Activated T-helper 17 cell treated with anti-CD3 and anti-CD28 coated beads, Interleukin-2, amount 50 U/mL, for 72 hours (primary cell): ENCODE measurements at regions not wholly inside any gene's neighbourhood (a gene's known extent, or its start where the extent isn't known, plus 50 kb on each side); places are given as distances from the start of the nearest gene placed in this dataset.

Experiments
- ATAC-seq: fragments of 150-1000 bp; cut with Tn5 transposase; replicated peaks from 2 replicates; pipeline ENCODE4 v1.10.0; 2021; ENCODE audit warnings: mild to moderate bottlenecking, moderate library complexity
- H3K27ac Mint-ChIP-seq: one replicate; pipeline ENCODE4 v1.8.0; 2022; ENCODE audit warnings: mixed read lengths
- H3K27me3 Mint-ChIP-seq: one replicate; pipeline ENCODE4 v1.8.0; 2022; ENCODE audit warnings: mixed read lengths
- H3K36me3 Mint-ChIP-seq: one replicate; pipeline ENCODE4 v1.8.0; 2022; ENCODE audit warnings: low read depth, mild to moderate bottlenecking, mixed read lengths
- H3K4me1 Mint-ChIP-seq: one replicate; pipeline ENCODE4 v1.8.0; 2022; ENCODE audit warnings: mixed read lengths
- H3K4me3 Mint-ChIP-seq: one replicate; pipeline ENCODE4 v1.8.0; 2022; ENCODE audit warnings: mild to moderate bottlenecking, mixed read lengths
- H3K9me3 Mint-ChIP-seq: one replicate; pipeline ENCODE4 v1.8.0; 2022; ENCODE audit warnings: mixed read lengths

DNA sequence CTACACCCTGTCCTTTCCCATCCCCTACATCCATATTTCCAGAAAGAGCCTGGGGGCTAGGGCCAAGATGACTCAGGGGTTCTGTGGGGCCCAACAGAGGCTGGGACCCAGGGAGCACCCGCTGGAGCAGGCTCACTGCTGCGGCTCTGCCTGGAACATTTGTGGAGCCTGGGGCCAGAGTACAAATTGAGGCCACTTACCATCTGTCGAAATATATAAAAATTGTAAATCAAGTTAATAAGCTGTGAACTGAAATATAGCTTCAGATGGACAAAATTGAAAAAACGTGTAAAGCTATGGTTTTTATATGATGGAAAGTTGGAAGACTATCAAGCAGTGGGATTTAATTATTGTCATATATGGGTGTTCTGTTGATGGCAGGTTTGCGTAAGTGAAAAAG, 82.9 kb upstream of the ATXN1 start:
- no peaks in the 10 kb centered on the region for H3K9me3 Mint-ChIP-seq
- ATAC-seq, result no peak
- H3K27me3 Mint-ChIP-seq, result peaks cover 8% of the 10 kb centered on the region
- peaks cover 1% of the 10 kb centered on the region for H3K4me1 Mint-ChIP-seq
- no peak overlapping the region for H3K27ac Mint-ChIP-seq
- H3K36me3 Mint-ChIP-seq, result no peaks in the 10 kb centered on the region
- H3K4me3 Mint-ChIP-seq, result no peak overlapping the region

DNA sequence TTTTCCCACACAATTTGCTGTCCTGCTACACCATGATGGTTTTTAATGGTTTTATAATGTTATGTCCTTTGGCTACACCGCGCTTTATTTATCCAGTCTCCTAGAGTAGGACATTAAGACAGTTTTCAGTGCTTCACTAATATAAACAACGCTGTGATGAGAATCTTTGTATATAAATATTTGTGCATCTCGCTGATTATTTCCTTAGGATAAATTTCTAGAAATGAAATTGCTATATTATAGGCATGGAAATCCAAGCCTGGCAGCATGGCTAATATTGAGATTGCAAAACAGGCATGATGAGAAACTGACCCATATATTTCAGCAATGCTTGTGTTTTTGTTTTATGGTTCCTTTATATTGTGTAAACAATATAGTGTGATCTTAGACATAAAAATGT, 81.4 kb upstream of the ATXN1 start:
- Mint-ChIP-seq H3K4me3 (no peak overlapping the region), H3K27ac (no peak overlapping the region), H3K9me3 (no peaks in the 10 kb centered on the region), H3K36me3 (no peaks in the 10 kb centered on the region), H3K4me1 (no peaks in the 10 kb centered on the region), H3K27me3 (no peaks in the 10 kb centered on the region)
- no peak for ATAC-seq

DNA sequence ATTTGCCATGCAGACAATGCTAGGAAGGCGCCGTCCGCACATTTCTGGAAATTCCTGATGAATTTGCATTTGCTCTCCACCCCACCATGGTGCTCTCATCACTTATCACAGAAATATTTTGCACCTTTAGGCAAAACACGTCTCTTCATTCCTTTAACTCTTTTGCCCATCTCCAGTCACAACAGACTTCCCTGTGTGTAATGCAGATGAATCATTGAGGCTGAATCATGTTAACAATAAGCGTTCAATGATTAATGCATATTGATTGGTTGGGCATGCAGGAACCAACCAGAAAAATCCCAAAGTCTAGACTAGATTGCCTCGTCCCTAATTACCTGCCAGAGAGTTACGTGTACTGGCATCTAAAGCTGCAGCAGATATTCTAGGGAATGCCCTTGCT, 80.0 kb upstream of the ATXN1 start:
- no peak overlapping the region for H3K4me3 Mint-ChIP-seq
- no peak overlapping the region for H3K27ac Mint-ChIP-seq
- no peaks in the 10 kb centered on the region for H3K27me3 Mint-ChIP-seq
- peaks cover 9% of the 10 kb centered on the region for H3K4me1 Mint-ChIP-seq
- H3K36me3 Mint-ChIP-seq, result no peaks in the 10 kb centered on the region
- no peak for ATAC-seq
- no peaks in the 10 kb centered on the region for H3K9me3 Mint-ChIP-seq

DNA sequence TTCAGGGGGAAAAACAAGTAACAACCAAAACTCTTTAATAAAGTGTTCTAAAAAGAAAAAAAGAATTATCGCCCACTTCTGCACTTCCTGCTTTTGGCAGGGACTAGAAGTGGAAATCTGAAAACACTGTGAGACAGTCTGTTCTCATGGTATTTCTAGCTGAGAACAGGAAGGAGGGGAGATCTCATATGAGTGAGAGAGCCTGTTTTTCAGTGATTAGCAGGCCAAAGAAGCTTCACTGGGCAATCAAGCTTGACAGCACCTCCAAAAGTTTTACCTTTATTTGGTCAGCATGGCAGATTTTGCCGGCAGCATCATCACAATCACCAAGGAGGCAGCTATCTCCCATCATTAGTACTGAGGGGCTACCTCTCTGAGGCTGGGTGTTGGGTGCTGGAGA, 79.5 kb upstream of the ATXN1 start:
- no peaks in the 10 kb centered on the region for H3K27me3 Mint-ChIP-seq
- no peak overlapping the region for H3K27ac Mint-ChIP-seq
- no peak overlapping the region for H3K4me3 Mint-ChIP-seq
- no peak for ATAC-seq
- no peaks in the 10 kb centered on the region for H3K9me3 Mint-ChIP-seq
- H3K36me3 Mint-ChIP-seq, result no peaks in the 10 kb centered on the region
- peaks cover 9% of the 10 kb centered on the region for H3K4me1 Mint-ChIP-seq

DNA sequence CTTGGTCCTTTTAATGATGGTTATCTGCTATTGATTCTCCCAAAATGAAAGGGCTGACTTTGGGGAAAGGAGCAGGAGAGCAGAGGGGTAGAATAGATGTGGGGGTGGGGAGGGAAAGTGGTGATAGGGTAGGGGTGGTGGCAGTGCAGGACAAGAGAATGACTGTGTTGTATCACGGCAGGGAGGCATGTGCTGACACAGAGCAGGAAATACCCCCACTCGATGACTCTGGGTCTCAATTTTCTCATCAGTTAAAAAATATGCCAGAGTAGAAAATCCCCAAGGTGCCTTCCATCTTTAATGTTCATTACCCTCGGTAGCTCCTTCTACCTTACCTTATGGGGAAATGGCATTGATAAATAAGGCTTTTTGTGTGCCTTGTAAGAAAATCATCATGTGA, 79.0 kb upstream of the ATXN1 start:
- H3K27ac Mint-ChIP-seq, result no peak overlapping the region
- no peaks in the 10 kb centered on the region for H3K27me3 Mint-ChIP-seq
- no peaks in the 10 kb centered on the region for H3K9me3 Mint-ChIP-seq
- peaks cover 9% of the 10 kb centered on the region for H3K4me1 Mint-ChIP-seq
- no peaks in the 10 kb centered on the region for H3K36me3 Mint-ChIP-seq
- peak; percentile 25 for ATAC-seq
- H3K4me3 Mint-ChIP-seq, result no peak overlapping the region

DNA sequence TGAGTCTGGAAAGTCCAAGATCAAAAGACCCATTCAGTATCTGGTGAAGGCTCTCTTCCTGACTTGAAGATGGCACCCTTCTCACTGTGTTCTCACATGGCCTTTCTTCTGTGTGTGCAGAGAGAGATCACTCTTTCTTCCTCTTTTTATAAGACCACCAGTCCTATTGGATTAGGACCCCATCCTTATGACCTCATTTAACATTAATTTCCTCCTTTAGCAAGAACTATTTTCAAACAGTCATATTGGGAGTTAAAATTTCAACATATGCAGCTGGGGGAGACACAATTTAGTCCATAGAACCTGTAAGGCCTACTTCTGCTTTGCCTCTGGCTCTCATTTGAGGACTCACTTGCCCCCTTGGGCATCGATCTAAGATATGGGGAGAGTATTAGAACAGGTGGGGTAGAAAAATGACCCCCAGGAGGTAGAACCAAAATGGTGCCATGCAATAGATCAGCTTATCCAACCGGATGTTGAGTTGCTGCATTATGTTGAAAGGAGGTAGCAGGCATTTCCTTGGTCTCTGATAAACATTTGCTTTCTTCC, 78.4 kb upstream of the ATXN1 start:
- ATAC-seq, result no peak
- Mint-ChIP-seq H3K4me1 (peaks cover 9% of the 10 kb centered on the region), H3K9me3 (no peaks in the 10 kb centered on the region), H3K36me3 (no peaks in the 10 kb centered on the region), H3K27me3 (no peaks in the 10 kb centered on the region), H3K27ac (no peak overlapping the region), H3K4me3 (no peak overlapping the region)

DNA sequence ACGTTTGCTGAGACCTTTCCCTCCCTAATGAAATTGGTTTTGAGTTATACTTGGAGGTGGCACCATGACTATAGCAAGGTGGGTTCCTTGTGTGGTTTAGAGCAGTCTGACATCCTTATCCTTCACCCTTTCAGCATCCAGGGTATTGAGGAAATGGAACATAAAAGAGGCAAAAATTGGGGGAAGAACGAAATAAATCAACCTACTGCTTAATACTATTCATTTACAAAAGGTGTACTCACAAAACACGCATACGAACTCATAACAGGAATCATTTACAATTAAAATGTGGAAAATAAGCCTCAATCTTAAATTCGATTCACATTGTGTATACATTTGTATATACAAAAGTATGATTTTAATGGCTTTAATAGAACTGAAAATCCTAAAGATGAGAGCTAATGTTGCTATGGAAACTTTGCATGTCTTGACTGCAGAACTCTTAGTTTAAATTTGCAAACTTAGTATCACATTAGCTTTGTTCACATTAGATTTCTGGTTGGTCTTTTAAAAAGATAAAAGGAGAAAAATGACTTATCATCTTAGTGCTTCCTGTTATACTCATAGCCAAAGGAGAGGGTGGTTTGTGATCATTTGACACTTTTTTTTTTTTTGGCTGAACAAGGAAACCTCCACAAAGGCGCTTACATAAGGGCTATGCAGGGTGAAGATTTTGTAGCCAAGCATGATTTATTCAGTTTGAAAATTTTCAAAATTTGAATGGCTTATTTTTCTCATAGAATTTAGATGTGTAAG, 76.1 kb upstream of the ATXN1 start:
- H3K36me3 Mint-ChIP-seq, result no peaks in the 10 kb centered on the region
- ATAC-seq, result peak; percentile 75
- H3K9me3 Mint-ChIP-seq, result no peaks in the 10 kb centered on the region
- H3K27me3 Mint-ChIP-seq, result peaks cover 6% of the 10 kb centered on the region
- peaks cover 9% of the 10 kb centered on the region for H3K4me1 Mint-ChIP-seq
- peak overlapping the region; percentile 63 for H3K4me3 Mint-ChIP-seq
- no peak overlapping the region for H3K27ac Mint-ChIP-seq

DNA sequence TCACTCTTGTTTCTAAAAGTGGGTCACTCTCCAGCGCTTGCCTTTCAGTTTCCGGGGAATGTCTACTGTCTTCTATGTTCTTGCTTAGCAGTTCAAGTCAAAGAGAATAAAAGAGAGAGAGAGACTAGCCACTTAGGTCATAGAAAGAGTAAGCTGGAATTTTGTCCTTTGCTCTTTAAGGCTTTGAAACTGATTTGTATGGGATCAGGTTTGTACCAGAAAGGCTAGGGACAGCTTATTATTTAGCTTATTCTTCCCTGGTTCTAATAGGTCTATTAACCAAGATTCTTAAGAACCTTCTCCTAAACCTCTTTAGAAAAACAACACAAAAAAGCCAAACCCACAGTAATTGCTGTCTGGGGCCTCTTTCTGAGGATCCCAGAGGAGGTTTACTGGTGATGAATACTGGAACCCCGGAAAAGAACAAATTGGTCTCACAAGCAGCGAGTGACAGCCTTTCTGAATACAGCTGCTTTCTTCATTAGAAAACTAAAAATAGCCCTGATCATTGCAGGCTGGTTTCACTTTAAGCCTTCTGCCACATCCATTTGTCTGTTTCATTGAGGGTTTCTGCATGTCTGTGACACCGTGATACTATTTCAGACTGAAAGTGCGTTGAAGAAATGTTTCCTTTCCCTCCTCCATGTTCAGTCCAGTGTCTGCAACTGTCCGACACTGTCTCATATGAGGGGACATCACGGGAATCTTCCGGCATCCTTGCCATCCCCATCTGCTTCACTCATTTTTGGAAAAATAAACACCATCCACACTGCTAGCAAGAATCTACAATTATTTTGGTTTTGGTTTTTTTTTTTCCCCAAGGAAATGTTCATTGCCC, 75.1 kb upstream of the ATXN1 start:
- H3K36me3 Mint-ChIP-seq, result no peaks in the 10 kb centered on the region
- H3K9me3 Mint-ChIP-seq, result no peaks in the 10 kb centered on the region
- peaks cover 15% of the 10 kb centered on the region for H3K27me3 Mint-ChIP-seq
- H3K4me3 Mint-ChIP-seq, result peak overlapping the region; percentile 63
- H3K27ac Mint-ChIP-seq, result no peak overlapping the region
- H3K4me1 Mint-ChIP-seq, result peaks cover 18% of the 10 kb centered on the region
- peak; percentile 68 for ATAC-seq

DNA sequence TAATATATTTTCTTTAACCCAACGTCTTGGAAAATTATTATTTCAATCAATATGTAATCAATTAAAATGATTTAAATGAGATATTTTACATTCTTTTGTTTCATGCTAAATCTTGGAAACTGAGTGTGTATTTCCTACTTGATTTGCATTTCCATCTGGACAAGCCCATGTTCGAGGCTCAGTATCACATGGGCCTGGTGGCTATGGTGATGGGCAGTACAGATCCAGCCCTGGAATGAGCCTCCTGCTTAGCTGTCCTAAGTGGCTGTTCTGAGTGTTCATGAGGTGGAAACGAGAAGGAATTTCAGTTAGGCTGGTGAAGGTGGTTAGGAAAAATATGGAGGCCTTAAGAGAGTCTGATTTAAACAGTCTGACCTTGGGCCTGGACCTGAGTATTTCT, 73.0 kb upstream of the ATXN1 start:
- H3K4me1 Mint-ChIP-seq, result peaks cover 18% of the 10 kb centered on the region
- H3K36me3 Mint-ChIP-seq, result no peaks in the 10 kb centered on the region
- no peak for ATAC-seq
- no peak overlapping the region for H3K4me3 Mint-ChIP-seq
- H3K27ac Mint-ChIP-seq, result no peak overlapping the region
- peaks cover 15% of the 10 kb centered on the region for H3K27me3 Mint-ChIP-seq
- H3K9me3 Mint-ChIP-seq, result no peaks in the 10 kb centered on the region

DNA sequence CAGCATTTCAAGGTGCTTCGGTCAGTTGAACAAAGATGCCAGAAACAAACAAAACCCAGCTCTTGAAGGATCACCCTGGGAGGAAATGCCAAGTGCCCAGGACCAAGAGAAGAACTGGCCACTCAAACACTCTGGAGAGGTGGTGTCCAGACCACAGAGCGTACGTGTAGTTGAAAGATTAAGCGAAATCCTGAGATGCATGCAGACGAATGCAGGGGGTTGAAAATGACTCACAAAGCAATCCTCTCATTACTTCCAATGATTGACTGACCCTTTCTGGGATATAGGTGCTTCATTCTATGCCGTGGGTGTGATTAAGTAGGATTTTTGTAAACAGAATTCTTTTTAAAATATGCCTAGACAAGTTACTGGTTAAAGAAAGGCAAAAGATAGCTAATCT, 71.5 kb upstream of the ATXN1 start:
- no peak overlapping the region for H3K4me3 Mint-ChIP-seq
- peaks cover 15% of the 10 kb centered on the region for H3K27me3 Mint-ChIP-seq
- peaks cover 4% of the 10 kb centered on the region for H3K9me3 Mint-ChIP-seq
- ATAC-seq, result no peak
- H3K27ac Mint-ChIP-seq, result no peak overlapping the region
- H3K36me3 Mint-ChIP-seq, result no peaks in the 10 kb centered on the region
- H3K4me1 Mint-ChIP-seq, result peaks cover 18% of the 10 kb centered on the region

DNA sequence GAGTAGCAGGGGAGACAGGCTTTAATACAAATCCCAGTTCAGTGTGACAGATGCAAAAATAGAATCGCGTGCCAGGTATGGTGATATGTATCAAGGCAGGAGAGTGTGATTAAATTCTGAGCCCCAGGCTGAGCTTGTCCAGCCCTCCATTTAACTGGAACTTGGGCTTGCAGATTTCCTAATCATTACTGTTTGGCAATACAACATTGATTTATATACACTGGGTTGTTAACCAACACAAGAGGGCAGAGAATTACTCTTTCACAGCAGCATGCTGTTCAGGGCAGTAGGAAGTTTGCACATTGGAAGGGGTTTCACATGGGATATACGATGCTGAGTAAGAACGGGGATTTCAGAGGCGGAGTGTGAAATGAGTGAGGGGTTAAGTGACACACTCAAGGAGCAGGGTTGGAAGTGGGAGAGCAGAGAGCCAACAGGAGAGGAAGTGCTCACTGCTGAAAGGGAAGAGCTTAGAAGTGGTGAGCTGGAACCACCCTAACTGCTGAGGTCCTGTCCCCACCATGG, 70.8 kb upstream of the ATXN1 start:
- Mint-ChIP-seq H3K27ac (no peak overlapping the region), H3K36me3 (no peaks in the 10 kb centered on the region), H3K4me3 (no peak overlapping the region), H3K27me3 (peaks cover 17% of the 10 kb centered on the region), H3K4me1 (peaks cover 15% of the 10 kb centered on the region), H3K9me3 (peaks cover 4% of the 10 kb centered on the region)
- ATAC-seq, result no peak

DNA sequence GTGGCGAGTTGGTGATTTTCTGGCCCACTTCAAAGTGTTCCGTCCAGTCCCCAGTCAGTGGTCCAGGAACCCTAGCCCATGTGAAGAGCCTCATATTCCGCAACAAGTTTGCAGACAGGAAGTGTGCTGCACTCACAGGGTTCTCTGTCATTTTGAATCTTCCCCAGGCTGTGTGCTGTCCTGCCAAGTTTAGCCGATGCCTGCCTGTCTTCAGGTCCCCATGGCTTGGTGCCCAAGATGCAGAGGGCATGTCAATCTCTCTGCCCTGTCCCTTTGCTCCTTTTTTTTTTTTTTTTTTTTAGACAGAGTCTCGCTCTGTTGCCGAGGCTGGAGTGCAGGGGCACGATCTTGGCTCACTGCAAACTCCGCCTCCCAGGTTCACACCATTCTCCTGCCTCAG, 69.9 kb upstream of the ATXN1 start:
- Mint-ChIP-seq H3K36me3 (no peaks in the 10 kb centered on the region), H3K27ac (no peak overlapping the region), H3K4me1 (peaks cover 8% of the 10 kb centered on the region), H3K9me3 (peaks cover 4% of the 10 kb centered on the region), H3K4me3 (no peak overlapping the region), H3K27me3 (peaks cover 22% of the 10 kb centered on the region)
- no peak for ATAC-seq

DNA sequence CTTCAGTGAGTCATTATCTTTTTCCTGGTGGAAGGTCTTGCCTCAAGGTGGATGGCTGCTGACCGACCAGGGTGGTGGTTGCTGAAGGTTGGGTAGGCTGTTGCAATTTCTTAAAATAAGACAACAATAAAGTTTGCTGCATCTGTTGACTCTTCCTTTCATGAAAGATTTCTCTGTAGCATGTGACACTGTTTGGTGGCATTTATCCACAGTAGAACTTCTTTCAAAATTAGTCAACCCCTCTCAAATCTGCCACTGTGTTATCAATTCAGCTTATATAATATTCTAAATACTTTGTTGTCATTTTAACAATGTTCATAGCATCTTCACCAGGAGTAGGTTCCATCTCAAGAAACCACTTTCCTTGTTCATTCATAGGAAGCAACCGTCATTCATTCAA, 66.8 kb upstream of the ATXN1 start:
- Mint-ChIP-seq H3K27ac (no peak overlapping the region), H3K4me1 (peaks cover 8% of the 10 kb centered on the region), H3K9me3 (peaks cover 4% of the 10 kb centered on the region), H3K36me3 (no peaks in the 10 kb centered on the region), H3K4me3 (no peak overlapping the region), H3K27me3 (peaks cover 25% of the 10 kb centered on the region)
- no peak for ATAC-seq

DNA sequence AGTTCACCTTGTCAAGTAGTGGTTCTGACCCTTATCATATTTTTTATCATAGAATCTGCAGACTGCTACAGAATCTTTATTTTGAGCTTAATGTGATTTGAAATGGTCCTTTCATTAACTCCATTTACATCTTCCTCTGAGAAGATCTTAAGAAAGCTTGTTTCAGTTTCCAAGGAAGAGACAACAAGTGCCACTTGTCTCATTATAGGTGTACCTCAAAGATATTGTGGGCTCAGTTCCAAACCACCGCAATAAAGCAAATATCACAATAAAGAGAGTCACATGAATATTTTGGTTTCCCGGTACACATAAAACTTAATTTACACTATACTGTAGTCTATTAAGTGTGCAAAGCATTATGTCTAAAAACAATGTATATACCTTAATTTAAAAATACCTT, 66.4 kb upstream of the ATXN1 start:
- Mint-ChIP-seq H3K9me3 (peaks cover 4% of the 10 kb centered on the region), H3K36me3 (no peaks in the 10 kb centered on the region), H3K4me1 (peaks cover 8% of the 10 kb centered on the region), H3K27me3 (peaks cover 24% of the 10 kb centered on the region), H3K4me3 (no peak overlapping the region), H3K27ac (no peak overlapping the region)
- ATAC-seq, result no peak

DNA sequence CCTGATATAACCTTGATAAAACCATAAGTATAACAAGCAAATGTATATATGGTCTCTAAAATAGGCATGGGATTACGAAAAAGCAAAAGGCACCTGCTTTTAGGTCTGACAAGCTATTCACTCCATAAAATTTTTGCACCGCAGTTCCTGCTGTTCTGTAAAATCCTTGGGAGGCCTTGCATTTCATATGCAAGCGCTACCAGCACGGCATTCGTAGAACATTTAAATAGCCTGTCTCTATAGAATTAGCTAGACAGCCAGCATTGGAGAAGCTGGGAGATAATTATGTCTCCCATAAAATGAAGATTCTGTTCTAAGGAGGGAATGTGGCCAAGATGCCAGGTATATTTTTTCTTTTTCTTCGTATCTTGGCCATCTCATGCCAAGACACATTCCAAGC, 64.5 kb upstream of the ATXN1 start:
- Mint-ChIP-seq H3K9me3 (peaks cover 4% of the 10 kb centered on the region), H3K4me3 (no peak overlapping the region), H3K36me3 (no peaks in the 10 kb centered on the region), H3K4me1 (no peaks in the 10 kb centered on the region), H3K27me3 (peaks cover 16% of the 10 kb centered on the region), H3K27ac (no peak overlapping the region)
- no peak for ATAC-seq
